ENCODE measurements at regions not wholly inside any gene's neighbourhood (a gene's known extent, or its start where the extent isn't known, plus 50 kb on each side); places are given as distances from the start of the nearest gene placed in this dataset.
"Not testable (repeated sequence)": the region's sequence is repeated elsewhere in the genome, so short reads cannot be mapped to it uniquely, and the experiment has no call there.

GRCh38 chr1:178659789-178660208 is 65.2 kb upstream of the RALGPS2 start:
- DNase-seq (no peak), ATAC-seq (ENCODE audit: insufficient read depth, low FRiP score) (no peak)
- Histone ChIP-seq H3K36me3 (ENCODE audit: control insufficient read depth in 4 of 4, insufficient read depth in 4 of 4, low read length in 4 of 4) (no peaks in the 10 kb centered on the region), H3K9me3 (ENCODE audit: control insufficient read depth in 4 of 4, insufficient read depth in 3 of 4, low read length in 3 of 4) (no peaks in the 10 kb centered on the region), H3K4me3 (no peak overlapping the region), H3K27me3 (ENCODE audit: control insufficient read depth in 3 of 3, insufficient read depth in 3 of 3, low read length in 2 of 3) (no peaks in the 10 kb centered on the region), H3K4me1 (ENCODE audit: control insufficient read depth in 5 of 5, insufficient read depth in 5 of 5, low read length in 5 of 5) (no peaks in the 10 kb centered on the region), H3K9ac (ENCODE audit: insufficient read depth in 1 of 2, low read length in 2 of 2) (no peak overlapping the region), H3K27ac (ENCODE audit: low read depth in 1 of 2, low read length in 1 of 2) (no peak overlapping the region)
- no peak for TF ChIP-seq CTCF (IDR thresholded peaks at IDR 0.05; ENCODE audit: control extremely low read depth, extremely low read depth)
- WGBS, 2 donors = 74 to 80% methylated on average over 4 of the region's 4 CpGs

GRCh38 chr1:178660461-178660860 is 64.6 kb upstream of the RALGPS2 start:
- ATAC-seq (ENCODE audit: insufficient read depth, low FRiP score) (no peak), DNase-seq (no peak)
- Histone ChIP-seq H3K4me1 (ENCODE audit: control insufficient read depth in 5 of 5, insufficient read depth in 5 of 5, low read length in 5 of 5) (no peaks in the 10 kb centered on the region), H3K27ac (ENCODE audit: low read depth in 1 of 2, low read length in 1 of 2) (no peak overlapping the region), H3K9ac (ENCODE audit: insufficient read depth in 1 of 2, low read length in 2 of 2) (no peak overlapping the region), H3K27me3 (ENCODE audit: control insufficient read depth in 3 of 3, insufficient read depth in 3 of 3, low read length in 2 of 3) (no peaks in the 10 kb centered on the region), H3K9me3 (ENCODE audit: control insufficient read depth in 4 of 4, insufficient read depth in 3 of 4, low read length in 3 of 4) (no peaks in the 10 kb centered on the region), H3K4me3 (no peak overlapping the region), H3K36me3 (ENCODE audit: control insufficient read depth in 4 of 4, insufficient read depth in 4 of 4, low read length in 4 of 4) (no peaks in the 10 kb centered on the region)
- 83 to 91% methylated on average over 1 of the region's 1 CpG for WGBS, 2 donors
- no peak for TF ChIP-seq CTCF (IDR thresholded peaks at IDR 0.05; ENCODE audit: control extremely low read depth, extremely low read depth)

- no peak for TF ChIP-seq CTCF (IDR thresholded peaks at IDR 0.05; ENCODE audit: control extremely low read depth, extremely low read depth)
- Histone ChIP-seq H3K36me3 (ENCODE audit: control insufficient read depth in 4 of 4, insufficient read depth in 4 of 4, low read length in 4 of 4) (no peaks in the 10 kb centered on the region), H3K9ac (ENCODE audit: insufficient read depth in 1 of 2, low read length in 2 of 2) (no peak overlapping the region), H3K4me1 (ENCODE audit: control insufficient read depth in 5 of 5, insufficient read depth in 5 of 5, low read length in 5 of 5) (no peaks in the 10 kb centered on the region), H3K27me3 (ENCODE audit: control insufficient read depth in 3 of 3, insufficient read depth in 3 of 3, low read length in 2 of 3) (no peaks in the 10 kb centered on the region), H3K4me3 (no peak overlapping the region), H3K27ac (ENCODE audit: low read depth in 1 of 2, low read length in 1 of 2) (no peak overlapping the region), H3K9me3 (ENCODE audit: control insufficient read depth in 4 of 4, insufficient read depth in 3 of 4, low read length in 3 of 4) (no peaks in the 10 kb centered on the region)
- DNase-seq (no peak), ATAC-seq (ENCODE audit: insufficient read depth, low FRiP score) (no peak)
- WGBS, 2 donors = 43 to 78% methylated on average over 5 of the region's 5 CpGs
Measured at GRCh38 chr1:178664278-178664677, 60.8 kb upstream of the RALGPS2 start.

GRCh38 chr1:178665579-178665978 is 59.5 kb upstream of the RALGPS2 start:
- Histone ChIP-seq H3K27ac (ENCODE audit: low read depth in 1 of 2, low read length in 1 of 2) (no peak overlapping the region), H3K4me1 (ENCODE audit: control insufficient read depth in 5 of 5, insufficient read depth in 5 of 5, low read length in 5 of 5) (no peaks in the 10 kb centered on the region), H3K27me3 (ENCODE audit: control insufficient read depth in 3 of 3, insufficient read depth in 3 of 3, low read length in 2 of 3) (no peaks in the 10 kb centered on the region), H3K9ac (ENCODE audit: insufficient read depth in 1 of 2, low read length in 2 of 2) (no peak overlapping the region), H3K4me3 (no peak overlapping the region), H3K9me3 (ENCODE audit: control insufficient read depth in 4 of 4, insufficient read depth in 3 of 4, low read length in 3 of 4) (no peaks in the 10 kb centered on the region), H3K36me3 (ENCODE audit: control insufficient read depth in 4 of 4, insufficient read depth in 4 of 4, low read length in 4 of 4) (no peaks in the 10 kb centered on the region)
- 91 to 93% methylated on average over 1 of the region's 1 CpG for WGBS, 2 donors
- DNase-seq (no peak), ATAC-seq (ENCODE audit: insufficient read depth, low FRiP score) (no peak)
- TF ChIP-seq CTCF (IDR thresholded peaks at IDR 0.05; ENCODE audit: control extremely low read depth, extremely low read depth) = no peak

GRCh38 chr1:178666891-178667290 is 58.2 kb upstream of the RALGPS2 start:
- not testable (repeated sequence) for ATAC-seq (ENCODE audit: insufficient read depth, low FRiP score); H3K27ac ChIP-seq (ENCODE audit: low read depth in 1 of 2, low read length in 1 of 2); DNase-seq; H3K9ac ChIP-seq (ENCODE audit: insufficient read depth in 1 of 2, low read length in 2 of 2); H3K4me3 ChIP-seq; H3K4me1 ChIP-seq (ENCODE audit: control insufficient read depth in 5 of 5, insufficient read depth in 5 of 5, low read length in 5 of 5); H3K27me3 ChIP-seq (ENCODE audit: control insufficient read depth in 3 of 3, insufficient read depth in 3 of 3, low read length in 2 of 3); H3K36me3 ChIP-seq (ENCODE audit: control insufficient read depth in 4 of 4, insufficient read depth in 4 of 4, low read length in 4 of 4); H3K9me3 ChIP-seq (ENCODE audit: control insufficient read depth in 4 of 4, insufficient read depth in 3 of 4, low read length in 3 of 4)
- WGBS, 2 donors = 86 to 87% methylated on average over 9 of the region's 9 CpGs

Data from lung (tissue), 11 donors.